ENCODE measurements at regions not wholly inside any gene's neighbourhood (a gene's known extent, or its start where the extent isn't known, plus 50 kb on each side); places are given as distances from the start of the nearest gene placed in this dataset.

GRCh38 chr4:74610491-74610890 lies 165.6 kb downstream of the AREG start:
- DNase-seq (ENCODE audit: low read depth) = no peak
- no peak for TF ChIP-seq CTCF (IDR thresholded peaks at IDR 0.05; ENCODE audit: control insufficient read depth, extremely low read depth, insufficient read depth)
- H3K4me3 ChIP-seq (ENCODE audit: low read depth, low read length) = no peak overlapping the region

- DNase-seq (ENCODE audit: low read depth) = no peak
- TF ChIP-seq CTCF (IDR thresholded peaks at IDR 0.05; ENCODE audit: control insufficient read depth, extremely low read depth, insufficient read depth) = no peak
- H3K4me3 ChIP-seq (ENCODE audit: low read depth, low read length) = no peak overlapping the region
Observed at GRCh38 chr4:74612837-74613236, 167.9 kb downstream of the AREG start.

- DNase-seq (ENCODE audit: low read depth) = no peak
- no peak for TF ChIP-seq CTCF (IDR thresholded peaks at IDR 0.05; ENCODE audit: control insufficient read depth, extremely low read depth, insufficient read depth)
- no peak overlapping the region for H3K4me3 ChIP-seq (ENCODE audit: low read depth, low read length)
Observed at GRCh38 chr4:74613266-74613665, 168.3 kb downstream of the AREG start.

GRCh38 chr4:74615411-74615810 lies 170.5 kb downstream of the AREG start:
- no peak overlapping the region for H3K4me3 ChIP-seq (ENCODE audit: low read depth, low read length)
- TF ChIP-seq CTCF (IDR thresholded peaks at IDR 0.05; ENCODE audit: control insufficient read depth, extremely low read depth, insufficient read depth) = no peak
- no peak for DNase-seq (ENCODE audit: low read depth)

GRCh38 chr4:74618166-74618565 lies 173.2 kb downstream of the AREG start:
- H3K4me3 ChIP-seq (ENCODE audit: low read depth, low read length) = no peak overlapping the region
- no peak for TF ChIP-seq CTCF (IDR thresholded peaks at IDR 0.05; ENCODE audit: control insufficient read depth, extremely low read depth, insufficient read depth)
- no peak for DNase-seq (ENCODE audit: low read depth)

- no peak for DNase-seq (ENCODE audit: low read depth)
Observed at GRCh38 chr4:74618659-74619058, 173.7 kb downstream of the AREG start.

More at GRCh38 chr4:74618659-74619058, 173.7 kb downstream of the AREG start:
- TF ChIP-seq CTCF (IDR thresholded peaks at IDR 0.05; ENCODE audit: control insufficient read depth, extremely low read depth, insufficient read depth) = no peak
- H3K4me3 ChIP-seq (ENCODE audit: low read depth, low read length) = no peak overlapping the region
